ENCODE measurements at regions not wholly inside any gene's neighbourhood (a gene's known extent, or its start where the extent isn't known, plus 50 kb on each side); places are given as distances from the start of the nearest gene placed in this dataset.
"Not testable (repeated sequence)": the region's sequence is repeated elsewhere in the genome, so short reads cannot be mapped to it uniquely, and the experiment has no call there.

GRCh38 chr6:6962699-6963098 is 145.1 kb upstream of the RREB1 start:
- DNase-seq, result no peak

GRCh38 chr6:6963390-6963789 is 144.4 kb upstream of the RREB1 start:
- DNase-seq, result not testable (repeated sequence)

DNA sequence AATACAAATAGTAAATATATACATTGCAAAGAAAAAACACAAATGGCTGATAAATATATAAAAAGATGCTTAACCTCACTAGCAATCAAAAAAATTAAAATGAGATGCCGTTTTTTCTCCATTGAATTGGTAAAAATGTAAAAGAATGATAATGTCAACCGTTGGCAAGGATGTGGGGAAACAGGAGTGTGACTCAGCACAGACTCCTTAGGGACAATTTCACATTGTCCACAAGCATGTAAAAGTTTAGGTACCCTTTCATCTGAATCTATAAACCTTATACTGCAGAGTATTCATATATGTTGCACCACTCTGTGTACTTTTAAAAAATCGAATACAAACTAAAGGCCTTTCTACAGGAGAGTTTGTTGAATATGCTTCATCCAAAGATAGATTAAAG is 143.1 kb upstream of the RREB1 start:
- DNase-seq, result no peak

- no peak for DNase-seq
These were observed 141.6 kb upstream of the RREB1 start for GRCh38 chr6:6966127-6966526.

- no peak for DNase-seq
These were observed 141.2 kb upstream of the RREB1 start for GRCh38 chr6:6966569-6966968.

DNA sequence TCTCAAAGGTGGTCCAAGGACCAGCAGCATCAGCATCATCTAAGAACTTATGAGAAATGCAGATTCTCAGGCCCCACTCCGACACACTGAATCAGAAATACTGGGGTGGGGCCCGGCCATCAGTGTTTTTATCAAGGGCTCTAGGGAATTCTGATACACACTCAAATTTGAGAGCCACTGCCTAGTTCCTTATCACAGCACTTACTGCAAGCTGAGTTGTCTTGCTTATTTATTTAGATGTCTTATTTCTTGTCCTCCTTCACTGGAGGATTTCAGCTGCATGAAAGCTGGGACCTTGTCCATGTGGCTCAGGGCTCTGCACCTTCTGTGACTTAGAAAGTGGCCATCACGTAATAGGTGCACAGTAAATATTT is 139.4 kb upstream of the RREB1 start:
- DNase-seq, result no peak

- DNase-seq, result no peak
These were observed 138.8 kb upstream of the RREB1 start for GRCh38 chr6:6968731-6969552.

GRCh38 chr6:6969761-6970223 is 138.0 kb upstream of the RREB1 start:
- no peak for DNase-seq

DNA sequence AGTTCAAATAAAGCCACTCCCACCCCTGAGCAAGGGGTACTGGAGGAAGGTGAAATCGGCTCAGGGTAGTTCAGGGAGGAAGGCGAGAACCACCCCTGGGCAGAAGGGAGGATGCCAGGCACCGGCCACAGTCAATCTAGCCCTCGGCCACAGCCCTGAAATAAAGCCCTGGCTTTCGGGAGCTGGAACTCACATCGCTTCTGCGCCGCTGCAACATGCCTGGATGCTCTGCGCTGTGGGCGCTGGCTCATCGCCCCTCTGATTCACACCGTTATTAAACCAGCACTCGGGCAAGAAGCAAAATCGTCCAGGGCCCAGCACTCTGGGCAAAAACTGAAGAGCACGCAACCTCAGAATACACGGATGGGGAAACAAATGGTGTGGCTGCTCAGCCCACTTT is 136.9 kb upstream of the RREB1 start:
- no peak for DNase-seq

DNA sequence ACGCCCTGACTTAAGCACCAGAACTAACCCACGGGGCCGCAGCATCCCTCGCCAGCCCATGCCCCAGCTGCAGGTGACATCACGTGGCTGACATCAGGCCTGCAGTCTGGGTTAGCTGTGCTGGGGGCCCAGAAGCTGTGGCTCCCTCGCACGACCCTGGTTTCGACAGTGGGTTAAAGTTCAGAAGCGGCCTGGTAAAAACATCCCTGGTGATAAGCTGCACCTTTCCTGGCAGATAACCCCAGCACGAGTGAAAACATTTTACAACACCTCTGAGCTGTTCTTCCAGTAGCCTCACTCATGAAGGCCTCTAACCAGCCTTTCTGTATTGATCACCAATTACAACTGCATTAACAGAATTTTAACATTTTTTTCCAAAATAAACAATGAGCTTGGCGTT is 136.4 kb upstream of the RREB1 start:
- no peak for DNase-seq

DNA sequence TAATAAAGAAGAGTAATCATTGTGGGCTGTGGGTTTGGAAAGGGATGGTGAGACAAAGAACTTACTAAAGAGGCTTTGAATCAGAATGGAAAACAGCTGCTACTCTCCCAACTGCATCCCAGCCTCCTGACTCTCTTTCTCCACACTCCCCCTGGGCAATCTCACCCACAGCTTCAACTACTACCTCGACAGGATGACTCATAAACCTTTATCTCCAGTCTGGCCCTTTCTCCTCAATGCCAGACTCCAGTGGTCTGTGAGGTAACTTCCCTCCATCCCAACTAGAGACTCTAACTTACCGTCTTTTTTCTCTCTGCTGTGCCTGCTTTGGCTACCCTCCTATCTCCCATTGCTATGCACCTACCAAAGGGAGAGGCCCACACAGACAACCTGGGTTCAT is 135.3 kb upstream of the RREB1 start:
- peak; percentile 53 for DNase-seq

GRCh38 chr6:6973721-6974120 is 134.0 kb upstream of the RREB1 start:
- DNase-seq, result no peak

DNA sequence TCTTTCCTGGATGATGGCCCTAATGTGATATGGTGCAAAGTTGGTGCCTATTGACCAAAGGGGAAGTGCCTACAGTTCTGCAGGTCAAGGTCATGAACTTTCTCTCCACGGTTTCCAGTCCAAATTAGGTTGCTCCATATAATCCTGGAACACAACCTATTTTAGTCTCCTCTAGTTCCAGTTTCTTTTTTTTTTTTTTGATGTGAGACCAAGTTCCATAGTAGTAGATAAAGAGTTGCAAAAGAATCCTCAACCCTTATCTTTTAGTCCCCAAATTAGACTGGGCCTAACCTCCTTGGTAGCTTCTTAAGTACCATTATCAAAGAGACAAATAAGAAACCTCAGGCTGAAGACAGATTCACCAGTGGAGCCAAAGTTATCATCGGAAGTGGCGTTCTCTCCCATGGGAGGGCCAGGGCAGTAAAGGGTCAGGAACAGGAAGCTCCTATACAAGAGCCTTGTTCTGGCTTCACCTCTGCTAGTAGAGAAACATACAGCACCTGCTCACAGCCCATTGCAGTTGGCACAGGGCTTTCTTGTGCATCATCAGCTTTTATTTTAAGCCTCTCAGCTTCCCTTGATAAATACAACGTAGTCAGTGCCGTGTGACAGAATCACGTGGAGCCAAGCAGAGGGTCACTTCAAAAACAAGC is 132.2 kb upstream of the RREB1 start:
- DNase-seq, result no peak

DNA sequence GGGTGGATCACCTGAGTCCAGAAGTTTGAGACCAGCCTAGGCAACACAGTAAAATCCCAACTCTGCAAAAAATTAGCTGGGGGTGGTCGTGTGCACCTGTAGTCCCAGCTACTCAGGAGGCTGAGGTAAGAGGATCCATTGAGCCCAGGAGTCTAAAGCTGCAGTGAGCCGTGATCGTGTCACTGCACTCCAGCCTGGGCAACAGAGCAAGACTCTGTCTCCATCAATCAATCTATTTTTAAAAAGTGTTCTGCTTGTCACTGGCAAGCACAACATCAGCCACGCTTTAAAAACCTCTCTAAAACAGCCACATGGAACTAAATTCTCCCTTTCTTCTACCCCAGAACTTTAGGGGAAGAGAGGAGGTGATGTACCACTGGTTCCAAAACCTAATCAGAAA is 131.6 kb upstream of the RREB1 start:
- DNase-seq, result no peak

GRCh38 chr6:6978731-6979130 is 129.0 kb upstream of the RREB1 start:
- DNase-seq, result no peak

- no peak for DNase-seq
These were observed 126.7 kb upstream of the RREB1 start for GRCh38 chr6:6980999-6981597.

DNA sequence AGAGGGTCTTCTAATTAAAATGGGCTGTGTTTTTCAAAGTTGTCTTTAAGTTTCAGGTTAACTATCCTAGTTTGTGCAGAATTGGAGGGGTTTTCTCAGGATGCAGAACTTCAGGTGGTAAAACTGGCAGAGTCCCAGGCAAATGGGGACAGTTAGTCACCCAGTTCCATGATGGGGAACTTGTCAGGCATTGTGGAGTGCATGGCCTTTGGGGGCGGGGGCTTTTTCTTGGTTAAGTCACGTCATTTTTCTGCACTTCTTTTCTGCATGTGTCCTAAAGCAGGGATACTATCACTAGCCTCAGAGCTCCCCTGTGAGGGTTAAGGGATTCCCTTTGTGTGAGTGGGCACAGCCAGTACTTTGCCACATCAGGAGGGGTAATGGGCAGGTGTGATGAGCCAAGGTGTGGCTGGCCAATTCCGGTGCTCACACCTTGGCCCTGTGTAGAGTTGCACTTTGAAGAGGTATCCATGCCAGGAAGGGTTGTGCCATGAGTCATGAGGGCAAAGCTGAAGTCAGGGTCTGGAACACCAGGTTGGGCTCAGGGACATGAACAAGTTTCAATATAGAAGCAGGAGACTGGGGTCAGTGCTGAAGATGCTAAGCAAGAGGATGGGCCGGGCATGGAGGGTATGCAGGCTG is 126.0 kb upstream of the RREB1 start:
- no peak for DNase-seq

- no peak for DNase-seq
These were observed 125.1 kb upstream of the RREB1 start for GRCh38 chr6:6982663-6983062.

DNA sequence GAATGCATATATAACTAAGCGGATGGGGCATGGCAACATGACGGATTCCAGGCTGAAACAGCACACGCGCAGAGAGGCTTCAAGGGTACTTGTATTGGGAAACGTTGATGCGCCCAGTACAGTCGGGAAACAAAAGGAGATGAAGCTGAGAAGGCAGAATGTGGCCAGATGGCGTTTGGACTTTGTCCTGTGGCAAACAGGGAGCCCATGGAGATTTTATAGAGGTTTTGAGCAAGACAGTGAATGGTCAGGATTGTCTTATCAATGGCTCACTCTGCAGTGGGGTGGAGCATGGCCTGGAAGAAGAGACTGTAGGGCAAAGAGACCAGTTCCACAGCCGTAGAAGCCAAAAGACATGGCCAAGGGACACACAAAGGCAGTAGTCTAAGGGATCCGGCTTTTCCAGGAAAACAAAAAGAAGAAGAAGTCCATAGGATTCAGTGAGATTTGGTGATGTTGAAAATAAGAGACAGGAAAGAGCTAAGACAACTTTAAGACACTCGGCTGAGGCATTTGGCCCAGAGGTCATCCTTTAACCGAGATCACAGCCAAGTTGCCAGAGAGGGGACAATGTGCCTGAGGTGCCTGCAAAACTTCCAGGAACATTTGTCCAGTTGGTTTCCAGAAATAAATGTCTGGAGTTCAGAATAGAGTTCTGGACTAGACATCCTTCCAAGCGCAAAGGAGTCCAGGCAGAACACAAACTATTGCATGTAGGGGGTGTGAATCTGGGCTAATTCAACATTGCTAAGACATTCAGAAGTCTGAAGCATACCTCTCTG is 123.0 kb upstream of the RREB1 start:
- no peak for DNase-seq

DNA sequence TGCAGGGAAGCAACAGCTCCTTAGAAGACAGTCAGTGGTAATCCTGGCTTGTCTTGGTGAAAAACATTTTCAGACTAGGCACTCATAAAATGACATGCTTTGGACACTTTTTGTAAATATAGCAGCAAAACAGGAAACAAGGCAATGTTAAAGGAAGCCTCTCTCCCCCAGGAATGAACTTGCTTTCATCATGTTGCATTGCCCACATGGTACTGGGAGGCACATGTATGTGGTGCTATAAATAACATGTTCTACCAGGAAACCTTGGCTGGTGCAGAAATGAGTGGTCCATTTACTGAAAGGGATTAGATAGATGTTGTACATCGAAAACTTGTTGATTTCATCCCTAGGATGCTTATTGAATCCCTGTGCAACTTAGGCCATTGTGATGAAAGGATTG is 121.4 kb upstream of the RREB1 start:
- DNase-seq, result no peak

- DNase-seq, result no peak
These were observed 120.0 kb upstream of the RREB1 start for GRCh38 chr6:6987749-6988148.

- DNase-seq, result not testable (repeated sequence)
These were observed 117.7 kb upstream of the RREB1 start for GRCh38 chr6:6990059-6990458.

All from fibroblast of skin of right quadriceps (primary cell).